Endothelial cell (in vitro differentiated cells): ENCODE measurements at regions not wholly inside any gene's neighbourhood (a gene's known extent, or its start where the extent isn't known, plus 50 kb on each side); places are given as distances from the start of the nearest gene placed in this dataset.

Experiments
- DNase-seq: peaks from one replicate; pipeline ENCODE4 v3.0.0; 2021; ENCODE audit warnings: low spot score
- H3K27ac Mint-ChIP-seq: one replicate; pipeline ENCODE4 v1.8.0; 2021; ENCODE audit warnings: mixed read lengths, inconsistent platforms; ENCODE audit not compliant: unreplicated experiment
- H3K27me3 Mint-ChIP-seq: one replicate; pipeline ENCODE4 v1.8.0; 2021; ENCODE audit warnings: mild to moderate bottlenecking, moderate library complexity, mixed read lengths, inconsistent platforms; ENCODE audit not compliant: unreplicated experiment
- H3K36me3 Mint-ChIP-seq: one replicate; pipeline ENCODE4 v1.8.0; 2021; ENCODE audit warnings: mild to moderate bottlenecking, low read depth, mixed read lengths, inconsistent platforms; ENCODE audit not compliant: unreplicated experiment
- H3K4me1 Mint-ChIP-seq: one replicate; pipeline ENCODE4 v1.8.0; 2021; ENCODE audit warnings: mild to moderate bottlenecking, mixed read lengths, inconsistent platforms; ENCODE audit not compliant: unreplicated experiment
- H3K4me3 Mint-ChIP-seq: one replicate; pipeline ENCODE4 v1.8.0; 2021; ENCODE audit warnings: mild to moderate bottlenecking, mixed read lengths, inconsistent platforms; ENCODE audit not compliant: unreplicated experiment
- H3K9me3 Mint-ChIP-seq: one replicate; pipeline ENCODE4 v1.8.0; 2021; ENCODE audit warnings: mixed read lengths, inconsistent platforms; ENCODE audit not compliant: unreplicated experiment
- CTCF ChIP-seq: fragments of 200-600 bp; sonication (generic); IDR thresholded peaks from one replicate; pipeline ENCODE4 v1.5.0; 2021; ENCODE audit warnings: antibody characterized with exemption; ENCODE audit not compliant: unreplicated experiment

- Mint-ChIP-seq H3K9me3 (no peaks in the 10 kb centered on the region), H3K36me3 (no peaks in the 10 kb centered on the region), H3K27ac (no peak overlapping the region), H3K4me1 (peaks cover 3% of the 10 kb centered on the region), H3K4me3 (no peak overlapping the region), H3K27me3 (peaks cover 1% of the 10 kb centered on the region)
- no peak for TF ChIP-seq CTCF
- DNase-seq, result no peak
Measured at GRCh38 chr11:35061516-35062440, 77.2 kb upstream of the CD44 start.

DNA sequence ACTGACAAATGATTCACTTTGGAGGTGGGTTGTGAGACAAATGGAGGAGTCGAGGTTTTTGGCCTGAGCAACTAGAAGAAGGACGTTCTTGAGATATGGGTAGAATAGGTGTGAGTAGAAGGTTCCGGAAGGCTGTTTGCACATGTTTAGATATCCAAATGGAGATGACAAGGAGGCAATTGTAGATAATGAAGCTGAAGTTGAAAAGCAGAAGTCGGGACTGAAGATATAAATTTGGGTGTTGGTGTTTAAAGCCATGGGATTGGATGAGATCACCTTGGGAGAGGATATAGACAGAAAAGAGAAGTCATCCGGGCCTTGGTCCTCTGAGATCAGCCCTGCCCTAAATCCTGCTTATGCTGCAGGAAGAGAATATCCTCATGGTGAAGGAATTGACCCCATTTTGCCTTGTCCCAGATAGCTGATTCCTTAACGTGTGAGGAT lies 75.5 kb upstream of the CD44 start:
- H3K27ac Mint-ChIP-seq, result no peak overlapping the region
- no peak for DNase-seq
- no peaks in the 10 kb centered on the region for H3K9me3 Mint-ChIP-seq
- H3K4me3 Mint-ChIP-seq, result no peak overlapping the region
- peaks cover 3% of the 10 kb centered on the region for H3K4me1 Mint-ChIP-seq
- no peak for TF ChIP-seq CTCF
- H3K36me3 Mint-ChIP-seq, result no peaks in the 10 kb centered on the region
- H3K27me3 Mint-ChIP-seq, result peaks cover 1% of the 10 kb centered on the region

- no peaks in the 10 kb centered on the region for H3K9me3 Mint-ChIP-seq
- H3K36me3 Mint-ChIP-seq, result peaks cover 3% of the 10 kb centered on the region
- peaks cover 1% of the 10 kb centered on the region for H3K27me3 Mint-ChIP-seq
- peaks cover 1% of the 10 kb centered on the region for H3K4me1 Mint-ChIP-seq
- TF ChIP-seq CTCF, result no peak
- no peak for DNase-seq
- no peak overlapping the region for H3K4me3 Mint-ChIP-seq
- no peak overlapping the region for H3K27ac Mint-ChIP-seq
Measured at GRCh38 chr11:35064114-35064800, 74.7 kb upstream of the CD44 start.

DNA sequence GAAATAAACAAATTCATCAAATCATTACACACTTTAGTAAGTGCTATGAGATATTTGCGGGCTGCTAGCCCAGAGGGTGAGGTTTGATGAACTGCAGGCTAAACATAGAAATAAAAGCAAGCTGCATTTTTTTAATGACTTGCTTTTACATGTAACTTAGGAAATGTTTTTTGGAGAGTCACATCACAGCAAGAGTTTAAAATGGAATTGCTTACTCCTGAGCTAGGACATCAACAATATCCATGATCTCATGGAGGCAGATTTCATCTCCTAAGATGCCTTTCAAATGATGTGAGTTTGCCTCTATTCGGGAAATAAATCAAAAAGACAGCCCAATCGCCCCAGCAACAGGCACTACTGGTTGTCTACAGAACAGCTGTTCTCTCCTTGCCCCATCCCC lies 73.4 kb upstream of the CD44 start:
- H3K27me3 Mint-ChIP-seq, result peaks cover 1% of the 10 kb centered on the region
- no peak overlapping the region for H3K27ac Mint-ChIP-seq
- no peaks in the 10 kb centered on the region for H3K9me3 Mint-ChIP-seq
- no peaks in the 10 kb centered on the region for H3K4me1 Mint-ChIP-seq
- no peak for DNase-seq
- TF ChIP-seq CTCF, result no peak
- H3K36me3 Mint-ChIP-seq, result peaks cover 3% of the 10 kb centered on the region
- H3K4me3 Mint-ChIP-seq, result no peak overlapping the region

DNA sequence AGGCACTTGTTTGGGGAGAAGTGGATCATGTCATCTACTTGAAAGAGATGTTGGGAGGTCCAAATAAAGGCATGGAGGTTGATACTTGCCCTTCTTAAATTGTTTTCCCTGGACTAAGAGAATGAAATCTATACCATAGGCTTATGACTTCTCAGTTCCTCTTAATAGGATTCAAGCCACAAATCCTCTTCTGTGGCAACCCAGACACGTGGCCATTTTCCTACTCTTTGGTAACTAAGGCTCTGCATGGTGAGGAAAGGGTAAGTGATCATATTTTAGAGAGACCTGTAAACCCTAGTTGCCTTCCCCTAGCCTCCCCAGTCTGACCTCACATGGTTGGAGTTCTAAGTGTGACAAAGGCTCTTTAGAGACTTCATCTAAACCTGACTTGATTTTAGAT lies 72.9 kb upstream of the CD44 start:
- peaks cover 3% of the 10 kb centered on the region for H3K36me3 Mint-ChIP-seq
- no peak for DNase-seq
- no peak overlapping the region for H3K4me3 Mint-ChIP-seq
- H3K9me3 Mint-ChIP-seq, result no peaks in the 10 kb centered on the region
- H3K4me1 Mint-ChIP-seq, result no peaks in the 10 kb centered on the region
- TF ChIP-seq CTCF, result no peak
- no peak overlapping the region for H3K27ac Mint-ChIP-seq
- peaks cover 1% of the 10 kb centered on the region for H3K27me3 Mint-ChIP-seq
